Caco-2 (cell line): ENCODE measurements at regions not wholly inside any gene's neighbourhood (a gene's known extent, or its start where the extent isn't known, plus 50 kb on each side); places are given as distances from the start of the nearest gene placed in this dataset.

Experiments
- BruUV-seq: library from RNA; stranded (reverse); fragments of 400-500 nt; replicated peaks from 2 replicates; lab custom pipeline; 2021; lab: Mats Ljungman, UMichigan
- CTCF ChIA-PET: fragments of 300-600 bp; sonication (Branson Sonifier 250); formaldehyde crosslinking; loops from one replicate; lab custom pipeline; 2022; ENCODE audit warnings: antibody characterized with exemption; lab: Charles Lee
- POLR2A ChIA-PET: fragments of 300-600 bp; sonication (Branson Sonifier 250); formaldehyde crosslinking; loops from one replicate; lab custom pipeline; 2022; ENCODE audit warnings: antibody characterized with exemption; lab: Charles Lee
- DNase-seq, 2 experiments: peaks; one replicate each; pipeline versions ENCODE4 v3.0.0 to v3.0.0-alpha.2; 2020 to 2022
- H3K27me3 ChIP-seq: replicated peaks from 2 replicates; pipeline ENCODE4 v1.6.0; 2011; ENCODE audit warnings: low read length; ENCODE audit not compliant: control insufficient read depth, insufficient read depth
- H3K36me3 ChIP-seq: 2 replicates; pipeline ENCODE4 v1.5.1; 2011; ENCODE audit warnings: low read length; ENCODE audit not compliant: control insufficient read depth, insufficient read depth
- H3K4me1 ChIP-seq: fragments of 250-450 bp; sonication (Bioruptor Pico); 2 replicates; pipeline ENCODE4 v1.5.1; 2020; ENCODE audit warnings: mild to moderate bottlenecking
- H3K4me3 ChIP-seq: 2 replicates; pipeline ENCODE4 v1.5.1; 2011; ENCODE audit warnings: low read depth, mild to moderate bottlenecking, control low read depth, low read length
- H3K9me3 ChIP-seq: fragments of 250-450 bp; sonication (Bioruptor Pico); 2 replicates; pipeline ENCODE4 v1.5.1; 2020; ENCODE audit warnings: mild to moderate bottlenecking, moderate library complexity
- H3K27ac Mint-ChIP-seq: one replicate; pipeline ENCODE4 v1.8.0; 2022; ENCODE audit warnings: mixed read lengths; ENCODE audit not compliant: unreplicated experiment
- H3K27me3 Mint-ChIP-seq: one replicate; pipeline ENCODE4 v1.8.0; 2022; ENCODE audit warnings: mixed read lengths; ENCODE audit not compliant: insufficient read depth, unreplicated experiment
- H3K36me3 Mint-ChIP-seq: one replicate; pipeline ENCODE4 v1.8.0; 2022; ENCODE audit warnings: mild to moderate bottlenecking, mixed read lengths; ENCODE audit not compliant: insufficient read depth, unreplicated experiment
- H3K4me1 Mint-ChIP-seq: one replicate; pipeline ENCODE4 v1.8.0; 2022; ENCODE audit warnings: low read depth, mixed read lengths; ENCODE audit not compliant: unreplicated experiment
- H3K4me3 Mint-ChIP-seq: one replicate; pipeline ENCODE4 v1.8.0; 2022; ENCODE audit warnings: mild to moderate bottlenecking, moderate library complexity, mixed read lengths; ENCODE audit not compliant: unreplicated experiment
- H3K9me3 Mint-ChIP-seq: one replicate; pipeline ENCODE4 v1.8.0; 2022; ENCODE audit warnings: mixed read lengths; ENCODE audit not compliant: unreplicated experiment
- CTCF ChIP-seq, 2 experiments: fragments of 200-600 bp in 1 of 2; IDR thresholded peaks; 1 replicate in 1 of 2; 2 replicates in 1 of 2; pipeline versions ENCODE4 v1.5.1 to v1.8.0; 2011 to 2022; ENCODE audit warnings: antibody characterized with exemption in 1 of 2, control low read depth in 1 of 2, inconsistent platforms in 1 of 2, low read depth in 1 of 2, low read length in 1 of 2, mild to moderate bottlenecking in 1 of 2, moderate library complexity in 1 of 2; ENCODE audit not compliant: insufficient read depth in 1 of 2, severe bottlenecking in 1 of 2, unreplicated experiment in 1 of 2
- intact Hi-C: fragments of 100-400 bp; cut with micrococcal nuclease; formaldehyde crosslinking; loops from one replicate; pipeline ENCODE4 v1.10.0; 2022; ENCODE audit not compliant: unreplicated experiment

- Mint-ChIP-seq H3K27me3 (no peaks in the 10 kb centered on the region), H3K9me3 (no peaks in the 10 kb centered on the region), H3K4me1 (no peaks in the 10 kb centered on the region), H3K4me3 (no peak overlapping the region), H3K36me3 (no peaks in the 10 kb centered on the region), H3K27ac (no peak overlapping the region)
- no peak overlapping the region for H3K4me3 ChIP-seq
- ChIA-PET POLR2A (no interaction called here), CTCF (no interaction called here)
- BruUV-seq = no TSS peak
- no peaks in the 10 kb centered on the region for H3K4me1 ChIP-seq
- no peak for TF ChIP-seq CTCF (IDR thresholded peaks at IDR 0.05; ENCODE audit: insufficient read depth in 1 of 2, low read depth in 1 of 2, low read length in 1 of 2, severe bottlenecking in 1 of 2, unreplicated experiment in 1 of 2)
- intact Hi-C loops = no loop called here
- DNase-seq = no peak
- H3K27me3 ChIP-seq = no peaks in the 10 kb centered on the region
- no peaks in the 10 kb centered on the region for H3K9me3 ChIP-seq
- no peaks in the 10 kb centered on the region for H3K36me3 ChIP-seq
These were observed 53.5 kb upstream of the TEX13C start for GRCh38 chrX:125266153-125266660.
